GM18861 (cell line): ENCODE measurements at regions not wholly inside any gene's neighbourhood (a gene's known extent, or its start where the extent isn't known, plus 50 kb on each side); places are given as distances from the start of the nearest gene placed in this dataset.
"Not testable (repeated sequence)": the region's sequence is repeated elsewhere in the genome, so short reads cannot be mapped to it uniquely, and the experiment has no call there.

ENCODE experiments used
- ATAC-seq: cut with Tn5 transposase; IDR thresholded peaks from one replicate; pipeline ENCODE4 v1.9.1; 2021; ENCODE audit not compliant: unreplicated experiment

DNA sequence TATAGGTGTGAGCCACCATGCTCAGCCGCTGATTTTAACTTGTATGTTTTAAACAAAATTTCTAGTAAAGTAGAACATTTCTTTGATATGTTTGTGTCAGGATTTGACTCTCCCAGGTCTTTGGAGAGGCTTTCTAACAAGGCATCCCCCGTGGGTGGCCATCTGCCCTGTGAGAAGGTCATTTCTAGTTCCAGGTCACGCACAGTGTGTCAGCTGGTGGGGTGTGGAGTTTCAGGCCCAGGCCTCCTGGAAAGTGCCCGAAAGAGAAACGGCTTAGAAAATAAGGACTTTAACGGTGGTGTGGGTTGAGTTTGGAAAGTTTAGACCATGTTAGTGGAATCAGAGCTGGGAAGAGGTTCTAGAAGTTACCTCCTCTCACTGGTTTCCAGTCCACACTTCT is 61.0 kb downstream of the SPDYE17 start:
- not testable (repeated sequence) for ATAC-seq

DNA sequence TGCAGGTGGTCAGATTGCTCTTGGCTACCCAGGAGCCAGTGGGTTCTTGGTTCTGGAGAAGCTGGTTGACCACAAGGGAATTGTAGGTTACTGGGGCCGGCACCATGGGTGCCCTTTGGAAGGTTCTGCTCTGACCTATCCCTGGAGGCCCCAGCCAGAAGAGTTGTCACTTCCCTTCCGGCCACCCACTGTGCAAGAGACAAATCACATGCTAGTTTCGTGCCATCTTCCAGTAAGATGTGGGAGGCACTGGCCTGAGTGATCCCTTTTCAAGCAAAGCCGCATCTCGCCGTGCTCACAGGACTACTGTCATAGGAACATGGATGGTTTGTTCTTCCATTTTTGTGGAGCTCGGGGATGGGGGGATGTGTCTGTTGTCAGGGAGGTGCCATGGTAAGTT is 62.3 kb downstream of the SPDYE17 start:
- not testable (repeated sequence) for ATAC-seq

DNA sequence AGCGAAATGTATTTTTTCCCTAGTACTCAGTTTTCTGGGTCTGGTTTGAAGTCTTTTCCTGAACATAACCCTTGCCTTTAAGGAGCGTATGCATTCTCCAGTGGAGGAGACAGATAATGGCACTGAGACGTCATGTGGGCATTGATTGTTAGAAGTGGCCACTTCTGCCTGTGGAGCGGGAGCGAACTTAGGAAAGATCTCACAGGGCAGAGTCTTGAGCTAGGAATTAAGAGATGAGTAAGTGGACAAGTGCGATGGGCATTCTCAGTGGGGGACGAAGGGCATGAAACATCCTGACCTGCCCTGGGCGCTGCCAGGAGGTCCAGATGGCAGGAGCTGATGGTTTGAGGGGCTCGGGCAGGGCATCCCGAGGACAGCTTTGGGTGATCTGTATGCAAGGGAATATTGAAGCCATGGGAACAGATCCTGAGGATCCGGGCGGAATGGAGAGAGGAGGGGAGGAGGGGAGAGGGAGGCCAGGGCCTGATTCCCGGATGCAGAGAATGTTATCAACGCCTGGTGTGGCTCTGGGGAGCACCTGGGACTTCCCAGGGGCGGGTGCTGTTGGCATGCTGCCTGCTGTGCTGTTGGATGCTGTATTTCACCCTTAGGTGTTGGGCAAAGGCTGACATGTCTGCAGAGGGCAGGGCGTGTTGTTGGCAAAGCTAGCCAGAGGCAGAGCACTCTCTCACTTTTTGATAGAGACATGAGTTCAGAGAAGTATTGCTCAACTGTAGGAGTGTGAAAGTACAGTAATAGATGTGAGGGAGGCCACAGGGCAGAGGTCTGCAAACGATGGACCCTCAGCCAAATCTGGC is 66.2 kb downstream of the SPDYE17 start:
- ATAC-seq: not testable (repeated sequence)

DNA sequence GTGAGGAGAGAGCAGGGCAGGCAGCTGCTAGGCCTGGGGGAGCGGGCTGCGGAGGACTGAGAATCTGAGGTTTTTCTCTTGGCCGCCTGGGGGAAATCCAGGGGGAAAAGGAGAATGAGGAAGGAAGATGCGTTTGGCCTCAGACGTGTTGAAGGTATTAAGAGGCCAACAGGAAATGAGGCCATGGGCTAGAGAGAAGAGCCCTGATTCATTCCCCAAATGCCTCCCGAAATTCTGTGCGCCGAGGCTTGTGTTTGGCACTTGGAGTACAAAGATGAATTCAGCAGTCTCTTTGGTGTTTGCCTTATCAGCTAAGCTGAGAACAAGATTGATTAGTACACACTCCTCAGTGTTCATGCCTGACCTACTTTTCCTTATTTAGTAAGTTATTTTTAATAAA is 68.1 kb downstream of the SPDYE17 start:
- not testable (repeated sequence) for ATAC-seq

DNA sequence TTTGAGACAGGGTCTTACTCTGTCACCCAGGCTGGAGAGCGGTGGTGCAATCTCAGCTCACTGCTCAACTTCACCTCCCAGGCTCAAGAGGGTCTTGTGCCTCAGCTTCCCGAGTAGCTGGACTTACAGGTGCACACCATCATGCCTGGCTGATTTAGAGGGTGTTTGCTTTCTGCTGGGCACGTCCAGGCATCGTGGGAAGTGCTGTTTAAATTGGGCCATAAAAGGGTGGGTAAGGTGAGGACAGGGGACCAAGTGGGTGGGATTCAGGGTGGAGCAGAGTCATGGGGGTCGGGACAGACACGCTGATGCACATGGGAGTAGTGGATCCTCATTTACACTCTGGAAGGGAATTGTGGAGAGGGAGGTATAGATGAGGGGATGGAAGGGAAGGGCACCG is 69.1 kb downstream of the SPDYE17 start:
- not testable (repeated sequence) for ATAC-seq

DNA sequence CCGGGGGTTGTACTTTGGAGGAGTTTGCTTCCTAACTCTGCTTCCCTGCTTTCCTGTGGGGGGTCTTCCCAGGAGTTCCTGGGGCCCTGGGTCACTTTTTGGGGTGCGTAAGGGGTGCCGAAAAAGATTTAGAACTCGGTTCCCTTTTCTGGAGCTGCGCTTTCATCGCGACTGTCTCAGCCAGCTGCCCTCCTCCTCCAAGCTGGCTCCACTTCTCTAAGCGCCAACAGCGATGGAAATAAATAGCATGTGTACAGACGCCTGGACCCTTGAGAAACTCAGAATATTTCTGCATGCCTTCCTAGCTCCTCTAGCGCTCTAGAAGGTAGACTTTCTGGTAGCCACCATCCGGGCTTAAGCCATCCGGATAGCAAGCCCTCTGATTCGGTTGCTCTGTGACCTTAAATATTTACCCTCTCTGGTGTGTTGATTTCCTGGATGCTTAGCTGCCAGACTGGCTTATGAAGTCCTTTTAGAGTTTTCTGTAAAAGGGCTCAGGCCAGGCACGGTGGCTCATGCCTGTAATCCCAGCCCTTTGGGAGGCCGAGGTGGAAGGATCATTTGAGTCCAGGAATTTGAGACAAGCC is 71.7 kb downstream of the SPDYE17 start:
- not testable (repeated sequence) for ATAC-seq

DNA sequence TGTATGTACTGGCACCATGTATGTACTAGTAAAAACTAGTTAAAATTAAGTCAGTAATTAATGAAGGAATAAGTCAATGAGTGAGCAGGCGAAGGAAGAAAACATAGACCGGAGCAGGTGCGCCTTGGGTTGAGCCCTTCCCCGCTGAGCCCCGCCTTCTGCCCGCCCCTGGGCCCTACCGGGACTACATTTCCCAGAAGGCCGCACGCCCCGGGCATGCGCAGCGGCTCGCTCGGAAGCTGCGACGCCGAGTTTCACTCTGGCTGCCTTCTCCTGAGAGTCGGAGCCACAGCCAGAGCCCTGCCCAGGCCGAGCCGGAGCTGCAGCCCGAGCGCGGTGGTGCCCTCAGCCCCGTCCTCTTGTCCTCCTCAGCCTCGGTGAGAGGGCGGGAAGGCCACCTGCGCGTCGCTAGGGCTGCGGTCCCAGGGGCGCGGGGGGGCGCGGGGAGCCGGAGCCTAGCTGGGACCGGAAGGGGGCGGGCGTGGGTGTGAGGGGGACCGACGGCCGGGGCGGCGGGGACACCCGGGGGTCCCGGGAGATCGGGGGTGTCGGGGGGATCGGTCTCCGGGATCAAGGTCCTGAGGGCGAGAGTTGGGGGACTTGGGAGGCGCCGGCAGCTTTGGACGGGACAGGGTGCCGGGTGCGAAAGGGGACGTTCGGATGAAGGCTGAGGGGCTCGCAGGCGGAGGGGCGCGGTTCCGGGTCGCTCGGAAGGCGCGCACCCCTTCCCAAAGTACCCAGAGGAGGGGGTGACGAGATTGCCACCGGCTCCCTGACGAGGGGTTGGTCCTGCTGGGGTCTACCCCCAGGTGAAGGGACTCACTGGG is 72.4 kb downstream of the SPDYE17 start:
- ATAC-seq: peak; percentile 99

DNA sequence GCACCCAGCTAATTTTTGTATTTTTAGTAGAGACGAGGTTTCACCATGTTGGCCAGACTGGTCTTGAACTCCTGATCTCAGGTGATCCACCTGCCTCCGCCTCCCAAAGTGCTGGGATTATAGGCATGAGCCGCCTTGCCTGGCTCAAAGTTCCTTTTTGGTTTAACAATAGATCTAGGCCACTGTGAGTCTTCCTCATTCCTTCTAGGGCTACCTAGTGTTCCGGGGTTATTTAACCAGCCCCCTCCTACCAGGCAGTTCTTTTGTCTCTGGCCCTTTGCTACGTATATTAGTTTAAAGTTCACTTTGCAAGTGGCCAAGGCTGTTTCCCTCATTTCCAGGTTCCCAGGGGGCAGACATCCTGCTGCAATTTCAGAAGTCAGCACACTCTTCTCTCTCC is 75.6 kb downstream of the SPDYE17 start:
- not testable (repeated sequence) for ATAC-seq

DNA sequence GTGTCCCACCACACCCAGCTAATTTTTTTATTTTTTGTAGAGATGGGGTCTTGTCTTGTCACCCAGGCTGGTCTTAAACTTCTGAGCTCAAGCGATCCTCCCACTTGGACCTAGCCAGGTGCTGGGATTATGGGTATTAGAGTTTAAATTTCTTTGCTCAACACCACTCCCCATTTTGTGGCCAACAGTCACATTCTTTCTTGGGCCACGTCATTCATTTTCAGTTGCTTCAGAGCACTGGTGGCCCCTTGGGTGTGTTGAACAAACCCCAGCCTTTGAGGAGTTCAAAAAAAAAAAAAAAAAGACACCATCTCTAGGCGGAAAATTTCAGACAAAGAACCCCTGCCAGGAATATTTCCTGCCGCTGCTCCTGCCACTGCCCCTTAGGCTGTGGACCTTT is 77.0 kb downstream of the SPDYE17 start:
- not testable (repeated sequence) for ATAC-seq

DNA sequence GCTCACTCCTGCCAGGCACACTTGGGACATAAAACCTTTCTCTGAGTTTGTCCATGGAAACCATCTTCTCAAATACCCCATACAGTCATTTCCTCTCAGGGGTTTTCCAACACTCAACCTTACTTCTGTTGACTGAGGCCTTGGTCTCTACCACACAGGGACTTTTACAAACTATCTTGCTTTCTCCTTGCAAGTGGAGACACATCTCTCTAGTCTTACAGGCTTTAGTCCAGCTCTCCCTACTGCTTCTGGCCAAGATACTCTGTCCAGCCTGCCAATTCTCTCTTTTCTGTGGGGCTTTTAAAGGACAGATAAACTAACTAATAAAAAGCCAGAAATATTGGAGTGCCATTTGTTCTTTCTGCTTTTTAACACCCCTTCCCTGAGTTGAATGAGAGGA is 87.6 kb downstream of the SPDYE17 start:
- peak; percentile 71 for ATAC-seq

DNA sequence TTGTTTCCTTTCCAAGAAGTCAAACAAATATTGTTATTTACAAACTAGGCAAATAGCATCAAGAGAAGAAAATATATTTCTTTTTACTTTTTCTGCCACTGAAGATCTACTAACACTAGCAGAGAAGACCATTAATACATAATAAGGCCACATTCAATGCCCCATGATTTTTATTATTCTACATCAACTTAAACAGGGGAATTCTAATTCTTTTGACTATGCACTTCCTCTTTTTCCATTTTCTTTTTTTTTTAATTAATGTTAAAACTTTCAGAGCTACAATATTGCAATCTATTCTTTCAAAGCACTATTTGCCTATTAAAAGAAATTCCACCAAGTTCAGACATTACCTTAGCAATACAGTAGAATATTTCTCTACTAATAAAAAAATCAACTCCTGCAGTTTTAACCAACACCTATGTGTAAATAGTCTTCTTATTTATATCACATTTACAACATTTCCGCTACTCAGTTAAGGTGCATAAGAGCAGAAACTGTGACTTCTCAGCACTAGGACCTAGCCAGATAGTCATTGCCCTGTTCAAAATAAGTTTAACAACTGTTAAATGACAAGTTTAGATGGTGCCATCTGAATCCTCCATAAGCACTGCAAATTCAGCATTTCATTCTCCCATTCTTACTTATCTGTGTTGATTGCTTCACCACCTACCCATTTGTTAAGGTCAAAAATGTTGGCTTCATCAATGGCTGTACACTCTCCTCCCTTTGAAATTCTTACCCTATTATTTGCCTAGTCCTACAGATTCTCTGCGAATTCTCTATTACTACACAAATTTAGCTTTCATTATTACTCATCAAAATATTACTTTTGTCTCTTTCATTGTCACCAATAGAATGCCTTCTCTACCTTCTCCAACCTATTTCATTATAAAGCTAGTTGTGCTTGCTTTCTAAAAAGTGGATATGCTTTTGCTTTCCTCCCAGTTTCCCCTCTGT is 90.1 kb downstream of the SPDYE17 start:
- peak; percentile 53 for ATAC-seq

DNA sequence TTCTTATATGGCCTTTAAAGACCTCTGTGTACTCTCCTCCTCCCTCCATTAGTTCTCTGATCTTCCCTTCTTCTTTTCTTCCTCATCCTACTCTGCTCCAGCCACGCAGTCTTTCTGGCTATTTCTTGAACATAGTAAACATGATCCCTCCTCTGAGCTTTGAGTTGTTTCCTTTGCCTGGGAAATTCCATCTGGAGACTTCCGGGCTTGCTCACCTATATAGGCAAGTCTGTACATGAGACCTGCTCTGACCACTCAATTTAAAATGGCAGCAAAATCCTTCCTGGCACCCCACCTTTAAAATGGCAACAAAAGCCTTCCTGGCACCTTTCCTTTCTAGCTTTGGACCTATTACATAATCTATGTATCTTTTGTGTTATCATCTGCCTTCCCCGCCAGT is 94.4 kb downstream of the SPDYE17 start:
- ATAC-seq: not testable (repeated sequence)

DNA sequence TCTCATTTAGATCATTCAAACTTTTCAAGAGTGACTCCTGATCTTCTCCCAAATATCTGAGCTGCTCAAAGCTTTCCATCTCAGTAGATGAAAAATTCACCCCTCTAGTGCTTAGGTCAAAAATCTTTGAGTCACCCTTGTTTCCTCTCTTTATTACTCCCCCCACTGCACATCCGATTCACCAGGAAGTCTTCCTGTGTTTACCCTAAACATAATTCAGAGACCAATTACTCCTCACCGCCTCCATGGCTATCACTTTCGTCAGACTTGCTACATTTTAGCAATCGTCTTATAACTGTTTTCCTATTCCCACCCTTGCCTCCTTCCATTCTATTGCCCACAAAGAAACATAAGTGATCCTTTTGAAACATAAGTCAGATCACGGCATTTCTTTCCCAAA is 94.8 kb downstream of the SPDYE17 start:
- not testable (repeated sequence) for ATAC-seq

DNA sequence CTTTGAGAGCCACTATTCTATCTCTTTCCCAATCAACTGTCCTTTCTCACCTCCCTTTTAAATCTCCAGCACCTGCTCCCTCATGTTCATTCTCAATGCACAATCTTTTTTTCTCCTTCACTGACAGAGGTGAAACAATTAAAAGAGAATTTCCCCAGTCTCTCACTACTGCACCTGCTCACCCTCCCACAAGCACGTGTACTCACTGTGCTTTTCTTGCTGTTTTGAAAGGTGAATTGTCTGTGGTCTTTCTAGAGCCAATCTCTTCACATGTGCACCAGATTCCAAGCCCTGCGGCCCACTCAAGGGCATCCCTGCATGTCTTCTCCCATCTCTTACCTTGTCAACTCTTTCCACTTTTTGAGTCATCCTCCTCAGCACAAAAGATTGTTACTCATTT is 95.8 kb downstream of the SPDYE17 start:
- ATAC-seq: not testable (repeated sequence)

DNA sequence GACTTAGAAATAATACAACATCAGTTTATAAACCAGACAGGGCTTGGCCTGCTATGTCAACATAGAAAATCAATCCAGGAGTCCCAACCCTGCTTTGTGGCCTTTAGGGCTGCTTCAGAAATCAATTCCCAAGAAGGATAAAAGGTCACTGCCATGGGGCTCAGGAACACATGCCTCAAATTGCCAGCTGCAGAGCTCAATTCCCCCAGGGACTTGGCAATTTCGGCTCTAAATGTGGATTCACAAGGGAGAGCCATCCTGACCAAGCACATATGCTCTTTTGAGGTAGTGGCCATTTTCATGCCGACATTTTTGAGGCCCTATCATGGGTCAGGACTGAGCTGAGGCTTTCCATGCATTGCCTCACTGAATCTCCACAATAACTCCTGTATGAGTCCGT is 97.5 kb downstream of the SPDYE17 start:
- not testable (repeated sequence) for ATAC-seq

DNA sequence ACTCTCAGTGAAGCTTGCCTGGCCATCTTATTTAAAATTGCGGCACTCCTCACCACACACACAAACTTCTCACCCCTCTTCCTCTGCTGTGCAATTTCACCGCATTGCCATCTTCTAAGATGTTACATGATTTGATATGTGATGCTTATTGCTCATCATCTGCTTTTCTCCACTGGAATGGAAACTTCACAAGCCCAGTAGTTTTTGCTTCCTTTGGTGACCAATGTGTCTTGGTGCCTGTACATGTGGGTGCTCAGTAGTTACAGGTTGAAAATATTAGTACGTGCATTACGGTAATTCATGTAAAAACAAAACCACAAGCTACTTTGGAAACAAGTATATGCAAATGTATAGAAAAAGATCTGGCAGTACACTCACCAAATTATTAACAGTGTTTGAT is 99.2 kb downstream of the SPDYE17 start:
- ATAC-seq: peak; percentile 82

DNA sequence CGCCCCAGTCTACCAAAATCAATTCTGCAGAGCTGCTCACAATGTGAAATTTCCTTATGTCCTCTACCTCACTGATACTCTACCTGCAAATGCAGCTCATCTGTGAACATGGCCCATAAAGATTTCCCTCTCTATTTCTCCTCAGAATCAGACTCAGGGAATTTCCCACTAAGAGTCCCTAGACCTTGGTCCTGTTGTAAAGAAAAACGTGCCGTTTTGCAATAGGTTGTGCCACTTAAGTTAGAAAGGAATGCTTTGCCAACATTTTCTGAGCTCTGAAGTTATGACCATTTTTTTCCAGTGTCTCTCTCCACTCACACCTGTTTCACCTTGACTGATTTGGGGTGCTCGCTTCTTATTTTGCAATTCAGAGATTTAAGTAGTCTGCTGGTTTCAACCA is 100.7 kb downstream of the SPDYE17 start:
- ATAC-seq: not testable (repeated sequence)

DNA sequence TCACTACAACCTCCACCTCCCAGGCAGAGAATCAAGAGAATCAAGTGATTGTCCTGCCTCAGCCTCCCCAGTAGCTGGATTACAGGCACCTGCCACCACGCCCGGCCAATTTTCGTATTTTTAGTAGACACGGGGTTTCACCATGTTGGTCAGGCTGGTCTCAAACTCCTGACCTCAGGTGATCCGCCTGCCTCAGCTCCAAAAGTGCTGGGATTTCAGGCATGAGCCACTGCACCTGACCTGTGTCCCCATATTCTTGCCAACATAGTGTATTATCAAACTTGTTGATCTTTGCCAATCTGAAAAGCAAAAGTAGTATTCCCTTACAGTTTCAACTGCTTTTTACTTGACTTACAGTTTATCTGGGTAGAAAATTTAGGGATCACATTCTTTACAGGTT is 101.7 kb downstream of the SPDYE17 start:
- ATAC-seq: not testable (repeated sequence)

DNA sequence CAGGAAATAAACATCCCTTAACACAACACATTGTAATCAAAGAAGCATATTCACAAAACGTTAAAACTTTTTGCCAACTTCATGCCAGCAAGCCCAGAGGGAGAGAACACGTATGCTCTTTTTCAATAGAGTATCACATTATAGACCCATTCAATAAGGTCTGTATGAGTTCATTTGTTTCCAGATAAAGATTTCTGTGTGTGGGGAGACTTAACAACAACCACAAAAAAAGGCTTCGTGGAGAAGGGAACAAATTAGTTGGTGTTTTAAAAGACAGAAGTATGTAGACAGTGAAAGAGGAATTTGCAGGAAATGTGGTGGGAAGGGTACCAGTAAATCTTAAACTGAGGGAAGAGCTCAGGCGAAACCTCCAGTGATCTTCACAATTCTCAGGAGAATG is 103.4 kb downstream of the SPDYE17 start:
- not testable (repeated sequence) for ATAC-seq

DNA sequence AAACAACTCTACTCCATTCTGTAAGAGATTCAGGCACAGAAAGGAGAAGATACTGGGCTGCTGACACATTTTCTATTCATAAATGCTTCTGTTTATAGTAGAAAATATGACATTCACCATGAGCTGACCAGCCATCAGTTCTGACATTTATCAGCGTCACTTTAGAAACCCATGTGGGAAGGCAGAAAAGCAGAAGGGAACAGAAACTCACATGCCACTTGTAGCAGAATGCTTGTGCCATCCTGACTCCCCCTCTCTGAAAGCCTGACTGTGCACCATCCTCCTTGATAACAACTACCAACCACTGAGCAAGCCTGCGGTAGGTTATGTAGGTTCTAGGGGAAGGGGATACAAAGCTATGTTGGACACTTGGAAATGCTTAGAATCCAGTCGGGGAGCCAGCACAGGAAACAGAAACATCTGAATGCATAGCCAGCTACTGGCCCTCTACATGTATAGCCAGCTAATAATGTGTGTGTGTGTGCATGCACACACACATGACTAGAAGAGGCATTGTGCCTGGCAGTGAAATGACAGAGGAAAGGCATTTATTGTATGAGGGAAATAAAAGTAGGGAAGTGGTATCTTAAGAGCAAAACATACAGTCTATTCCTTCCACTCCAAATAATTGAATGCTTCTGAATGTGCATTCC is 104.3 kb downstream of the SPDYE17 start:
- not testable (repeated sequence) for ATAC-seq
